HG03520 (cell line): ENCODE measurements at regions not wholly inside any gene's neighbourhood (a gene's known extent, or its start where the extent isn't known, plus 50 kb on each side); places are given as distances from the start of the nearest gene placed in this dataset.
"Not testable (repeated sequence)": the region's sequence is repeated elsewhere in the genome, so short reads cannot be mapped to it uniquely, and the experiment has no call there.

ENCODE experiments used
- ATAC-seq: cut with Tn5 transposase; IDR thresholded peaks from one replicate; pipeline ENCODE4 v1.9.1; 2021; ENCODE audit warnings: mild to moderate bottlenecking, moderate library complexity; ENCODE audit not compliant: unreplicated experiment

DNA sequence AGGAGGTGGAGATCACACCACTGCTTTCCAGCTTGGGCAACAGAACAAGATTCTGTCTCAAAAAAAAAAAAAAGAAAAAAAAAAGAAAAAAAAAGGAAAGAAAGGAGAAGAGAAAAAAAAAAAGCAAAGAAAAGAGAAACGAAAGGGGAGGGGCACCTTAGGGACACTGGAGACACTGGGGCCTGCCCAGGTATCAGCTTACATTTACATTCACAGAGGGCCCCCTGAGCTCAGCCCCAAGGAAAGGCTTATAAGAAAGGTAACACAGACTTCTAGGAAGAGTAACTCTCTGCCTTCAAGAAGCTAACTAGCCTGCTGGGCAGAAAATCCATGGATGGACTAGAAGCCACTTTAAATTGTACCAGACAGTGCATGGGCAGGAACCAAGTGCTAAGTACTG lies 108.8 kb downstream of the NPY start:
- ATAC-seq, result no peak

- no peak for ATAC-seq
These were observed 111.5 kb downstream of the NPY start for GRCh38 chr7:24395512-24395911.

GRCh38 chr7:24396387-24396786 lies 112.4 kb downstream of the NPY start:
- not testable (repeated sequence) for ATAC-seq

DNA sequence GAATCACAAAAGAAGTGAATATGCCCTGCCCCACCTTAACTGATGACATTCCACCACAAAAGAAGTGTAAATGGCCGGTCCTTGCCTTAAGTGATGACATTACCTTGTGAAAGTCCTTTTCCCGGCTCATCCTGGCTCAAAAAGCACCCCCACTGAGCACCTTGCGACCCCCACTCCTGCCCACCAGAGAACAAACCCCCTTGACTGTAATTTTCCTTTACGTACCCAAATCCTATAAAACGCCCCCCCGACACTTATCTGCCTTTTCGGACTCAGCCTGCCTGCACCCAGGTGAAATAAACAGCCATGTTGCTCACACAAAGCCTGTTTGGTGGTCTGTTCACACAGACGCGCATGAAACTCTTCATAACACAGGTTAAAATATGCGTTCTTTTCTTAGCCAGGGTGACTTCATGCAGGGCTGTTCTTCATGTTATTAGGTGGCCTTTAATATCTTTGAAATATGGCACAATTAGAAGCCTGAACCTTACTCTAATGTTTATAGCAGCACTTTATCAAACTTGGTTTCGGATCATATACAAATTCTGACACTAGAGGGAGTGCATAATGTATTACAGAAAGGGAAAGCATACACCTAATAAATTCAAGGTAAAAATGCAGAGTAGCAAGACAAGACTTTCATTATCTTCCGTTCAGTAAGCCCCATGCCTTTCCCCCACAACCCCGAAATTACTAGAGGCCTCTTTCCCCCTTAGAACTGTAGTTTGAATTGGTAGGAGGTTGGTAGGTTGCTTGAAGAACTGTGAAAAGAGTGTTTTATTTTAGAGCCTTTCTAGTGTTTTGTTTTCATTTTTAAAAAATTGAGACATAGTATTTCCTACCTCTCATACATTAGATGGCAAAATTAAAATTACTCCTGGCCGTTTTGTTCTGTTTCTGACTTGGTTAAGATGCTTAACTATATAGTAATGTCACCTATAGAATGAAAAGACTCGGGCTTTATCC lies 117.9 kb downstream of the NPY start:
- peak; percentile 50 for ATAC-seq

DNA sequence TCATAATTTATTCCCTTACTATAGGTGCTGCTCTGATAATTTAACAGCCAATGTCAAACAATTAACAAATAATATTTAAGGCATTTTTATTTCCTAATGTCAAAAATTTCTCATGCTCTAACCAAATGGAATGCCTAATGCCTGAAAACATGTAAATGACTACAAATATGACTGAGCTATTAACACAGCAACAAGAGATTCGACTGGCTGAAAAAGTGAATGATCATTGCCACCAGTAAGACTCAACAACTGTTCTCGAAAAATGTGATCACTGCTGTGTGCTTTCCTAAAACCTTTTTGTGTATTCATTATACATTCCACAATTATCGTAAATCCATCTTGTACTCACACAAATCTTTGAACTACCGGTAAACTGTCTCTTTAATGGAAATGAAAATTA lies 118.7 kb downstream of the NPY start:
- ATAC-seq, result no peak

DNA sequence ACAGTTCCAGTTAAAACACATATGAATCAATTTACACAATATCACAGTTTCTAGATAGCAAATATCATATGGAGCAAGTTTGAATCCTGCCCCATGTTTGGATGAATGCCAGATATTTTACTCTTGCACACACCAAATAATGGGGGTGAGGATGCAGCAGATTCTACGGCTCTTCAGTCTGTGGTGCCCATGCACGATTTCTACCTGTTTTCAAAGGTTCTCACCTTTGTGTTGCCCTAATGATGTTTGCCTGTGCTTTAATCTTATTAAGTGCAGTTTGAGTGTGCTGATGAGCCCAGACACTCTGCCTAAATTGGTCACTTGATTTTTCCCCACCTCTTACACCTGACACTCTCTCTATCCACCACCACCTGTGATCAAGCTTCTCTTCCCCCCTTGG lies 119.6 kb downstream of the NPY start:
- no peak for ATAC-seq

DNA sequence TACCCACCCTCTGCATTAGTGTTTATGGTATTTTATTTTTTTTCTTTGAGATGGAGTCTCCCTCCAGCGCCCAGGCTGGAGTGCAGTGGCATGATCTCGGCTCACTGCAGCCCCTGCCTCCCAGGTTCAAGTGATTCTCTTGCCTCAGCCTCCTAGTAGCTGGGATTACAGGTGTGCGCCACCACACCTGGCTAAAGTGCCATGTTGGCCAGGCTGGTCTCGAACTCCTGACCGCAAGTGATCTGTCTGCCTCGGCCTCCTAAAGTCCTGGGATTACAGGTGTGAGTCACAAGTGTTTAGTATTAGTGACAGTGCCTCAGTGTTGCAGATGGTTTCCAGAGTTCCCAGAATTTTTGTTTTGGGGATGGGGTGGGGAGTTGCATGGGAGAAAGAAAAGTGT lies 120.3 kb downstream of the NPY start:
- ATAC-seq, result no peak

DNA sequence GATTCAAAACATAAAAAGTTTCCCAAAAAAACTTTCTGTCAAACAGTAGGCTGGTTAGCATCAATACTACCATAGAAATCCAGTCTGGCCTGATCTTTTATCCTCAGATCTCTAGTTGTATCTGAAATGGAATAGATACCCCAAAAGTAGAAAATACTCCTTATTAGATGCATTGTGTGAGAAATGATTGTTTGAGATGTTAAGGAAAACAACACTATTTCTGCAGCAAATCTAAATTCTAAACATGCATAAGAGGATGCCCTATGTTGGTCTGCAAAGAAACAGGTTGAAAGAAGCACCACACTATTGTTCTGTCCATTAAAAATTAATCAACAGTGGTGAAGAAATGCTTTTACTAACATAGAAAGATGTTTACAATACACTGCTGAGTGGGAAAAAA lies 121.0 kb downstream of the NPY start:
- no peak for ATAC-seq

DNA sequence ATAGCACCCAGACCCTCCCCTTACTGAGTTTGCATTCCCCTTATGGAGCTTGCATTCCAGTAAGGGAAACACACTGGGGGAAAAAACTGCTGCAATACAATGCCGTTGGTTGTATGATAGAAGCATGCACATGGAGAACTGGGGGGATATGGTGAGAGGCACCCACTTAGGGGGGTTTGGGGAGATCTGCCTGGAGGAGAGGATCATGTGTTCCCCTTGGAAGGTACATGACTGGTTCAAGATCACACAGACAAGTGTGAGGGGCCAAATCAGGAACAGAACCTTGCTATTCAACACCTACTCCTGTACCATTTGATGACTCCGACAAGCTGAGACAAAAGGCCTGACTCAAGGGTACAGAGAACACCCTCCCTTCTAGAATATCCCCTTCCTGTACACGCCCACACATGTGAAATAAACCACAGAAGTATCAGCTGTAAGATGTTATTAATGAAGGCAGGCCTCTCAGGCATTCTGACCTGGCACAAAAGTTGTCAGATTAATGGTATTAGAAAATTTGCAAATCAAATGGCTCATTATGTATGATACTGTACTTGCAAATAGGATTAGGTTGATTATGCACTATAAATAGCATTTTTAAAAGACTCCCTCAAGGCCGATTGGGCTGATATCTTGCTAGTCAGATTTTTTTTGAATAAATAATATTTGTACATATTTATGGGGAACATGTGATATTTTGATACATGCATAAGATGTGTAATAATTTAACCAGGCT lies 122.2 kb downstream of the NPY start:
- peak; percentile 82 for ATAC-seq

GRCh38 chr7:24406789-24407299 lies 122.9 kb downstream of the NPY start:
- ATAC-seq, result no peak

DNA sequence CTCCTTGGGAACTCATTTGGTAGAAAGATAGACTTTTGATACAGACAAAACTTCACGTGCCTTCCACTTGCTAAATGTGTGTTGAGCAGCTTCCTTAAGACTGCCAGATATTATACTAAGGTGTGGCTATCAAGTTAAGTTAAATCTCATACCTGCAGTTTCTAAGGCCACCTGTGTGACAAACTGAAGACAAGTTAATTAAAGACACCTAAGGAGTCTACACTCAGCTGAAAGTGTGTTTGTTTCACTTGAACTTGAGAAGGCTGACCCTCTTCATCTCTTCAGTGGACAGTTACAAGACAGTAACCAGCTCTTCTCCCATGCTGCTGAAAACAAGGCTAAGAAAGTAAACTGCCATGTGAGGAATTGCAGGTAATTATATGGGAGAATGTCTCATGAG lies 124.0 kb downstream of the NPY start:
- ATAC-seq, result no peak

GRCh38 chr7:24408798-24409430 lies 124.9 kb downstream of the NPY start:
- no peak for ATAC-seq

GRCh38 chr7:24409431-24410024 lies 125.5 kb downstream of the NPY start:
- ATAC-seq, result no peak

GRCh38 chr7:24411226-24411625 lies 127.2 kb downstream of the NPY start:
- no peak for ATAC-seq

DNA sequence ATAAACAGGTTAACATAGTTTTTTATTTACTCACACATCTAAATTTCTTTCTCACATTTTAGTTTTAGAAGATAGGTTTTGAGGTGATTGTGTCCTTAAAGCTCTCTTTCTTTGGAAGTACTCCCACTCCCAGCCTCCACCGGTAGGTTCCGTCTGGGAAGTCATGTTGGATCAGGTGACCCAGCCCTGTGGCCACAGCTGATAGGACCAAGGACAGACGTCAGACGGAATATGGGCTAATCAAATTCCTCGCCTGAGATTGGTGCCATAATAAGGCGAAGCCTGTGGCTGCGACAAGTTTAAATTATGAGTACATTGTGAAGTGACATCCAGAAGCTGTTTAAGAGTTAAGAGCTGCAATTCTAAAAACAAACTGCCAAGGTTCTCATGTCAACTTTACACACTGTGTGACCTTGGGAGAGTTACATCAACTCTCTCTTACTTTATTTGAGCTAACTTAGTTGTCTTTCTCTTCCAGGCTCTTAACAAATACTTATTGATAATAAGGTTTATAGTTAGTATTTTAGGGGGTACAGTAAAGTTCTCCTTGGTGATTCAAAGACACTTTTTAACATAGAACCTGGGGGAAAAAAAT lies 133.6 kb downstream of the NPY start:
- no peak for ATAC-seq

DNA sequence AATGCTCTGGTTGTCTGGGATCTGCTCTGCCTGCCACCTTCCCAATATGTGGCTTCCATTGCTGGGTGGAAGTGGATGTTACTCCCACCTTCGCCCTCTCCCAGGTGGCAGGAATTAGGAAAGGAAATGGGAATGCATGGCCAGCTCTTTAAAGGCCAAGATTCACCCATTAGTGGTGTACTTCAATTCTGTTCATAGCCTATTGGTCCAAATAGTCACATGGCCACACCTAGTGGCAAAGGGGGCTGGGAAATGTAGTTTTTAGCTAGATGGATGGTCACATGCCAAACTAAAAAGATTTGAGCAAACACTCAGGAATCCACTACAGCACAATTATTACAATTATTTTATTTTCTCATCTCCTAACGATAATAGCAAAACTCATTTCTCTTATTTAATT lies 135.1 kb downstream of the NPY start:
- ATAC-seq, result no peak

DNA sequence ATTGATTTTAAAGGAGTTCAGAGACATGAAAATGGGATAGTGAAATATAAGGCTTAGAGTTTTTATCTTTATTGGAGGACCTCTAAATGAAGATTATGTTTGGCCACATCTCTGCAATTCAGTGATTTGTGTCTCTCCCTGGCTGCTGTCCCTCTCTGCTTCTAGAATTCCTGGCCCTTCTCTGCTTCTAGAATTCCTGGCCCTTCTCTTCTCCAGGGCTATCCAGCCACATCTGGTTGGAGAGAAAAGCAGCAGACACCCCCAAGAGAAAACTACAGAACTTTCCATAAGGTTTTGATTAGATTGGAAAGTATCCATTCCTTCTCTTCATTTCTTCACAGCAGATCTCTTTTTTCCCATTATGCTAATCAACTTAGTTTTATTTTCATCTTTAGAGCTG lies 135.5 kb downstream of the NPY start:
- no peak for ATAC-seq

- no peak for ATAC-seq
These were observed 138.5 kb downstream of the NPY start for GRCh38 chr7:24422441-24423010.

- no peak for ATAC-seq
These were observed 141.7 kb downstream of the NPY start for GRCh38 chr7:24425664-24426063.

DNA sequence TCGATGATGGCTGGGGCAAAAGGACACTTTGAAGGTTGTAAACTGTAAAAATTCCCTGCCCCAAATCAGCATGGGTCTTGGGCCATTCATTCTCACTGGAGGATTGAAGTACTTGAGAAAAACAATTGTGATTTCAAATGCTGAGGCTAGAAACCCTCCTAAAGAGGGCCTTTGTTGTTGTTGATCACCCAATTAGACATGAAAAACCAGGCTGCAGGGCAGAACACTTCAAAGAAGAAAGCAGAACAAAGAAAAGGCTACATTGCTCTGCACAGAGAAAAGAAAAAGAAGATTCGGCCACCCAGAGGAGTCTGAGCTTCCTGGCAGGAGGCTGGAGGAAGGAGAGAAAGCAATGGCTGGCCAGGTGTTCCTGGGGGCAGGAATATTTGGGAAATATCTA lies 143.1 kb downstream of the NPY start:
- no peak for ATAC-seq
